HEK293 (cell line): ENCODE measurements at regions not wholly inside any gene's neighbourhood (a gene's known extent, or its start where the extent isn't known, plus 50 kb on each side); places are given as distances from the start of the nearest gene placed in this dataset.
"Not testable (repeated sequence)": the region's sequence is repeated elsewhere in the genome, so short reads cannot be mapped to it uniquely, and the experiment has no call there.

ENCODE experiments used
- CTCF ChIA-PET: fragments of 350-600 bp; formaldehyde crosslinking; extraction: SDS; loops from one replicate; lab custom pipeline; 2021; ENCODE audit warnings: antibody characterized with exemption; lab: Yijun Ruan, JAX
- POLR2A ChIA-PET: fragments of 300-600 bp; formaldehyde crosslinking; extraction: SDS; loops from one replicate; lab custom pipeline; 2020; ENCODE audit warnings: antibody characterized with exemption, inconsistent platforms; lab: Yijun Ruan, JAX
- H3K27ac ChIP-seq: fragments of 200-500 bp; sonication (Bioruptor generic); 2 replicates; pipeline ENCODE4 v1.5.1; 2014; ENCODE audit warnings: low read depth, low read length, control low read depth, inconsistent platforms; ENCODE audit errors: extremely low read depth
- H3K36me3 ChIP-seq, 2 experiments: fragments of 200-500 bp in 1 of 2; sonication (Bioruptor generic) in 1 of 2; 1 replicate in 1 of 2; 2 replicates in 1 of 2; pipeline ENCODE4 v1.5.1; 2014 to 2017; ENCODE audit warnings: inconsistent platforms in 2 of 2, low read length in 2 of 2; ENCODE audit not compliant: control insufficient read depth in 2 of 2, insufficient read depth in 1 of 2
- H3K4me1 ChIP-seq: fragments of 200-500 bp; sonication (Bioruptor generic); 2 replicates; pipeline ENCODE4 v1.5.1; 2014; ENCODE audit warnings: mild to moderate bottlenecking, low read length, inconsistent platforms; ENCODE audit not compliant: control insufficient read depth, insufficient read depth
- H3K4me3 ChIP-seq: 2 replicates; pipeline ENCODE4 v1.5.1; 2011; ENCODE audit warnings: low read depth, mild to moderate bottlenecking, control low read depth, low read length, moderate library complexity
- H3K9me3 ChIP-seq: fragments of 200-500 bp; sonication (Bioruptor generic); 2 replicates; pipeline ENCODE4 v1.5.1; 2014; ENCODE audit warnings: low read depth, low read length, inconsistent platforms; ENCODE audit not compliant: control insufficient read depth, insufficient read depth
- PRDM10 ChIP-seq: fragments of 450-650 bp; formaldehyde crosslinking; IDR thresholded peaks from 2 replicates; pipeline ENCODE4 v1.5.1; 2016; ENCODE audit warnings: missing biosample characterization, missing genetic modification characterization
- ZBTB17 ChIP-seq: fragments of 450-650 bp; formaldehyde crosslinking; IDR thresholded peaks from 2 replicates; pipeline ENCODE4 v1.5.1; 2016; ENCODE audit warnings: missing biosample characterization, missing genetic modification characterization

DNA sequence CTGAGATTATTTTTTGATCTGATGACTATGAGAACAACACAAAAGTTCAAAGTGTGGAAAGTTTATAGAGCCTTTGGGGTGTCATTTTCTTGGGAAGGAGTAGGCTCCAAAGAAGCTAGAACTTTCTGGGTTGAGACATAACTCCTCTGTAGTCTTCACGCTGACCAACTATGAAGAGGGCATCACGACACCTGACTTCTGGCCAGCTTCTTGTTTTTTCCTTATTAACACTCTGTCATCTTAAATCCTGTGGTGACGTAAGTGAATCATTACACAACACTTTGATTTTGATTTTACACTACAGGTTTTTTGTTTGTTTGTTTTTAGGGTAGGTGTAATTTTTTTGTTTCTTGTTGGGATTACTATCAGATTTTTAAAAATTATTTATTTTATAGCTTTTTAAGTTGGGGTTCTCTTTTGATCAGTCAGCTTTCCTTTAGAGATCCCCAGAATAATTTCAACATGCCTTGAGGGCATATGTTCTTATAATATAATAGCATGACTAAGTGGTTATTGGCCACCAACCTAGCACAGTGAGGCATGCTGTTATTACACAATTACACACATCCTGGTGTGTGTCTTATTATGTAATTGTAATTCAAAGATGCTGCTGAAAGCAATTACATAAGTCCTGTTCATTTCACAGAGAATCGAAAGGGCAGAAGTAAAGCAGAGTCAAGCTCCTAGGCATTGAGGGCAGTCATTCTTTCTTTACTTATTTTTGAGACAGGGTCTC lies 281.6 kb upstream of the NOTCH2NLA start:
- CTCF ChIA-PET, H3K27ac ChIP-seq, POLR2A ChIA-PET: not testable (repeated sequence)

DNA sequence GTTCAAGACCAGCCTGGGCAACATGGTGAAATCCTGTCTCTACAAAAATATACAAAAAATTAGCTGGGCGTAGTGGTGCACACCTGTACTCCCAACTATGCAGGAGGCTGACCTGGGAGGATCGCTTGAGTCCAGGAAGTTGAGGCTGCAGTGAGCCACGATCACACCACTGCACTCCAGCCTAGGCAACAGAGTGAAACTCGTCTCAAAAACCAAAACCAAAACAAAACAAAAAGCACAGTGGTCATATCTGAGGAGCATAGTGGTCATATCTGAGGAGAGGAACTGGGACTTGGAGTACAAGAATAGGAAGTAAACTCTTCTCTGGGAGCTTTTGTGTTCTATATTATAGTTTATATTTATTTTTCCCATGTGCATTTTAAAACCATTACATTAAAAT lies 275.3 kb upstream of the NOTCH2NLA start:
- H3K27ac ChIP-seq, H3K4me3 ChIP-seq, H3K9me3 ChIP-seq, H3K36me3 ChIP-seq, H3K4me1 ChIP-seq, POLR2A ChIA-PET, CTCF ChIA-PET: not testable (repeated sequence)

More for the DNA sequence above, 281.6 kb upstream of the NOTCH2NLA start:
- not testable (repeated sequence) for H3K4me3 ChIP-seq, H3K36me3 ChIP-seq, H3K9me3 ChIP-seq, H3K4me1 ChIP-seq

DNA sequence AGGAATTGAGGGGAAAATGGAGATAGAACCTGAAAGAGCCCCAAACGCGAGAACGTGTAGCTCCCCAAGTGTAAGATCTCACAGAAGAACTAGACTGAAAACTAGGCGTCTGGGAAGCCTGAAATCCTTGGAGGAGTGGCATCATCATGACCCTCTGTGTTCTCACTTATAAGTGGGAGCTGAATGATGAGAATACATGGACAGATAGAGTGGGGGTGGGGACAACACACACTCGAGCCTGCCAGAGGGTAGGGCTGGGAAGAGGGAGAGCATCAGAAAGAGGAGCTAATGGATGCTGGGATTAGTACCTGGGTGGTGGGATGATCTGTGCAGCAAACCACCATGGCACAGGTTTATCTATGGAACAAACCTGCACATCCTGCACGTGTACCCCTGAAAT lies 258.7 kb upstream of the NOTCH2NLA start:
- CTCF ChIA-PET, POLR2A ChIA-PET: not testable (repeated sequence)

DNA sequence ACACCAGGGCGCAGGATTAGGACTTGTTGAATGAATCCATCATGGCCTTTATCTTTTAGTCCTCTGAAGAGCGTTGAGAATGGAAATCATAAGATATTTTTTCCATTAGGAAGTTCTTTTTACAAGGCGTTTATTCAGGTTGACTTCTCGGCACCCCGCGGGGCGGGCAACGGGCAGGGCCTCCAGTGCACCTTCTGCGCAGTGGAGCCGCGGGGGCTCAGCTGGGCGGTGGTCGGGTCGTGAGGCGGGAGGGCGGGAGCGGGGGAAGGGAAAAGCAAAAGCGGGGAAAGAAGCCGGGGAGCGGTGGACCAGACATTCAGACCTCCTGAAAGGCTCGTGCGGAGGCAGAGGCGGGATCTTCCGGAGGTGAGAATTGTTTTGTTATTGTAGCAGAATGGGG lies 258.3 kb upstream of the NOTCH2NLA start:
- POLR2A ChIA-PET, H3K27ac ChIP-seq, H3K36me3 ChIP-seq, H3K4me3 ChIP-seq, CTCF ChIA-PET, H3K9me3 ChIP-seq, H3K4me1 ChIP-seq: not testable (repeated sequence)

More for the DNA sequence above, 258.7 kb upstream of the NOTCH2NLA start:
- H3K9me3 ChIP-seq, H3K4me1 ChIP-seq, H3K4me3 ChIP-seq, H3K36me3 ChIP-seq, H3K27ac ChIP-seq: not testable (repeated sequence)

DNA sequence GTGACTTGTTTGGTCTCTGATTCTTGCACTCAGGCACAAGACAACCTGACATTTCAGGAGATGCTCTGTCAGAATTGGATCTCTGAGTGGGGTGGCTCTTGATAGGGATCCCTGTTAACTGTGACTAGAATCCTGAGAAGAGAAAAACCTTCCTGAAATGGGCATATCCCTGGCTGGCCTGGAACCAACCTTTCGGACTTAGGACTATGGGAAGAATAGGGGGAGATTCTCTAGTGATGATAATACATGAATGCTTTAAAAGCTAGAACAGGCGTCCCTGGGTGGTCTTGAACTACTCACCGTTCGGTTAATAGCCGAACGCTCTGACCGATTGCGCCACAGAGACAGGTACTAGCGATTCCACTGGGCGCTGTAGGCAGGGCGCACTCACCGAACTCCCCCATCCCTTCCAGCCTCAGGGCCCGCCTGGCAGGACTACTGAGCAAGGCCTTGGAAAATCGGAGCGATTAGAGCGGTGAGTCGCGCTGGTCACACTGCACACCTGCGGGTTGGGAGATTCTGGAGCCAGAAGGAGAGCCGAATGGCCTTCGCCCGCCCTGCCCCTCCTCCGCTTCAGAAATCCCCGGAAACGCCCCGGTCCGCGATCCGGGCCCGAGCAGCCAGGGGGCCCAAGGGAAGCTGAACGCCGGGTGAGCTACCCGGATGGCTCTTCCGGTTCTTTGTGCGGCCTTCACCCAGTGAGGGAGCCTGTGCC lies 257.6 kb upstream of the NOTCH2NLA start:
- POLR2A ChIA-PET, H3K27ac ChIP-seq, H3K9me3 ChIP-seq, H3K4me1 ChIP-seq, CTCF ChIA-PET, H3K36me3 ChIP-seq: not testable (repeated sequence)
- H3K4me3 ChIP-seq, result peak overlapping the region; percentile 32
- peak; percentile 49; the same call in 1 of the 2 replicates for TF ChIP-seq ZBTB17 (tag by site-specific recombination)
- peak; percentile 86 for TF ChIP-seq PRDM10 (tag by site-specific recombination)
- TF ChIP-seq, all 188 proteins: peak for 2; not testable (repeated sequence) for 186

- H3K27ac ChIP-seq, H3K36me3 ChIP-seq, CTCF ChIA-PET, H3K4me3 ChIP-seq, H3K4me1 ChIP-seq, POLR2A ChIA-PET, H3K9me3 ChIP-seq: not testable (repeated sequence)
Measured at GRCh38 chr1:146484195-146484594, 255.4 kb upstream of the NOTCH2NLA start.

DNA sequence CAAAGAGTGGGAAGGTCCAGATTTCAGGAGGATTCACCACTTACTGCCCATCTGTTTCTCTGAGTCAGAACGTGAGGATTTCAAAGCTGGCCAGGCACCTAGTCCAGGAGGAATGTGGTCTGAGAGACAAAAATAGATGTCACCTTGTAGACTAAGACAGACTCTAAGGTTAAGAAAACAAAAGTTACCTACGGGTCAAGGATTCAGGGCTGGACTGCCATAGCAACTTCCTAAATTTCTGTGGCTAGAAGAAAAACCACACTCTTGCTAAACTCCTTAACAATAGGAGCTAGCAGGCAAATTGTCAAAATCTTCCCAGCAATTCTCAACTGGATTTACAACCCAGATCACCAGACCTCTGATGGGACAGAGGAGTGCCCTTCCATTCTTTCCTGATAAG lies 250.4 kb upstream of the NOTCH2NLA start:
- CTCF ChIA-PET, result interaction anchor here (0.6 kb wide), 1 partner anchor 82 kb away, joined by 3 read pairs; no protein-coding TSS in a partner anchor
- POLR2A ChIA-PET, H3K9me3 ChIP-seq, H3K4me3 ChIP-seq, H3K27ac ChIP-seq, H3K4me1 ChIP-seq, H3K36me3 ChIP-seq: not testable (repeated sequence)
